ENCODE measurements at regions not wholly inside any gene's neighbourhood (a gene's known extent, or its start where the extent isn't known, plus 50 kb on each side); places are given as distances from the start of the nearest gene placed in this dataset.

DNA sequence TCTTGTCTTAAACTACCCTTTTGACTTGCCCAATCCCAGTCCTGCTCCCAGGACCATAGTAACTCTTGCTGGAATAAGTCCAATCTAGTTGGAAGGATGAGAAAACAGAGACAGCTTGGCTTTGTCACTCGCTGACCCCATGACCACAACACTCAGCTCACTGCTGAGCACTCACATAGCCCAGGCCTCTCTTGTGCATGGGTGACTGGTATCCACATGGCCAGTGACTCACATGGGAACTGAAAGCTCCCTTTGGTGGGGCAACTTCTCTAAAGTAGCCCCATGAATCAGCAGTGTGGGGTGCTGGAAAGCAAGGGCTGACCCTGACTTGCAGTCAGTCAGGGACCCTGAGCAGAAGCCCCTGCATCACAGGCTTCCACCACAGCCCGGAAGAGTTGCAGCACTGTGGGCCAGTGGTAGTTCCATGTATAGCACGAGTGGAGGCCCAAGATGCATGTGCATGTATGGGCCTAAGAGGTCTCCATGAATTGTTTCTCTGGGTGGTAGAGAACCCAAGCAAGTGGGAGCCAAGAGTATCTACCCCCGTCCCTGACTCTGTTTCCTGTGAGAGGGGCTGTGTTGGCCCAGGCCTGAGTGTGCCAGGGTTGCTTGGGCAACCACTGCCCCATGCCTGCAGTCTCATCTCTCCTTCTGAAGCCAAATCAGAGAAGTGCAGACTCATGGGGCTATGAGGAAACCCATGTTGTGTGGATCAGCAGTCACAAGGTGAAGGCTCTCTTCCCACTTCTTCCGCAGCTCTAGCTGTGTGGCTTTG, 62.1 kb upstream of the XCR1 start:
- no peak for TF ChIP-seq CTCF (IDR thresholded peaks at IDR 0.05; ENCODE audit: low read depth, low read length, missing control alignments)
- DNase-seq (ENCODE audit: extremely low read depth, low read depth): no peak
- H3K4me3 ChIP-seq (replicated peaks; ENCODE audit: low read depth, low read length): no peak overlapping the region

DNA sequence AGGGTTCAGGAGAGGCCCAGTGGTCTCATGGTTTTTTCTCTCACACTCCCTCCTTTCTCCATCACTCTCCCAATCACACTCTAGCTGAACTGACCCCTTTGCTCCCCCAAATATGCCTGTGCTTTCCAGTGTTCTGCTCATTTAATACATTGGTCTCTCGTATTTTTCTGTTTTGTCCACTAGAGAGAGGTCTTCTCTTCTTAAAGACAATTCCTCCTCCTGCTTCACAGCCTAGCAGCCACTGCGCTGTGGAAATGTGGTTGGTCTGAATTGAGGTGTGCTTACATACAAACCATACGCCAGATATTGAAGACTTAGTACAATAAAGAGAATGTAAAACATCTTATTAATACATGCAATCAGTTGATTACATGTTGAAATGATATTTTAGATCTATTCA, 60.6 kb upstream of the XCR1 start:
- TF ChIP-seq CTCF (IDR thresholded peaks at IDR 0.05; ENCODE audit: low read depth, low read length, missing control alignments): peak; percentile 11
- no peak for DNase-seq (ENCODE audit: extremely low read depth, low read depth)
- no peak overlapping the region for H3K4me3 ChIP-seq (replicated peaks; ENCODE audit: low read depth, low read length)

DNA sequence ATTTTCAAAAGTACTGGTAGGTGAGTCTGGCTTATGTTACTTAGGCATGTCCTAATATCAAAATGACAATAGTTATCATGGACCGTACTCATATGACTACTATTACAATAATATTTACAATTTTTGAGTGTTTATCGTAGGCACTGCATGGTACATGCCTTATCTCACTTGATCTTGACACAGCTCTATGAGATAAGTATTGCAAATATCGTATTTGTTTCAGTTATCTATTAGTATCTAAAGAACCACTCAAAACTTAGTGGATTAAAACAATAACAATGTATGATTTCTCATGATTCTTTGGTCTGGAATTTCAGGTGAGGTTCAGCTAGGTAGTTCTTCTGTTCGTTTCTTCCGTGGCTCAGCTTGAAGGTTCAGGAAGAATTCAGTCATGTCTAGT, 59.7 kb upstream of the XCR1 start:
- no peak overlapping the region for H3K4me3 ChIP-seq (replicated peaks; ENCODE audit: low read depth, low read length)
- DNase-seq (ENCODE audit: extremely low read depth, low read depth): no peak
- no peak for TF ChIP-seq CTCF (IDR thresholded peaks at IDR 0.05; ENCODE audit: low read depth, low read length, missing control alignments)

GRCh38 chr3:46086083-46086437, 58.8 kb upstream of the XCR1 start:
- DNase-seq (ENCODE audit: extremely low read depth, low read depth): no peak
- TF ChIP-seq CTCF (IDR thresholded peaks at IDR 0.05; ENCODE audit: low read depth, low read length, missing control alignments): no peak
- no peak overlapping the region for H3K4me3 ChIP-seq (replicated peaks; ENCODE audit: low read depth, low read length)

GRCh38 chr3:46085421-46086082, 58.3 kb upstream of the XCR1 start:
- DNase-seq (ENCODE audit: extremely low read depth, low read depth): no peak

GRCh38 chr3:46083956-46084355, 56.7 kb upstream of the XCR1 start:
- no peak for DNase-seq (ENCODE audit: extremely low read depth, low read depth)
- no peak overlapping the region for H3K4me3 ChIP-seq (replicated peaks; ENCODE audit: low read depth, low read length)
- no peak for TF ChIP-seq CTCF (IDR thresholded peaks at IDR 0.05; ENCODE audit: low read depth, low read length, missing control alignments)

More at GRCh38 chr3:46085421-46086082, 58.3 kb upstream of the XCR1 start:
- no peak overlapping the region for H3K4me3 ChIP-seq (replicated peaks; ENCODE audit: low read depth, low read length)
- TF ChIP-seq CTCF (IDR thresholded peaks at IDR 0.05; ENCODE audit: low read depth, low read length, missing control alignments): no peak

Measured in HFF-Myc (cell line).